DOHH2 (cell line): ENCODE measurements at regions not wholly inside any gene's neighbourhood (a gene's known extent, or its start where the extent isn't known, plus 50 kb on each side); places are given as distances from the start of the nearest gene placed in this dataset.
"Not testable (repeated sequence)": the region's sequence is repeated elsewhere in the genome, so short reads cannot be mapped to it uniquely, and the experiment has no call there.

Experiments
- EZH2phosphoT487 ChIP-seq: fragments of 200-600 bp; sonication (generic); IDR thresholded peaks from 2 replicates; pipeline ENCODE4 v1.6.1; 2017; ENCODE audit warnings: borderline replicate concordance, mild to moderate bottlenecking, antibody characterized with exemption, low read length, moderate library complexity, mixed read lengths
- TF ChIP-seq, protein P1 (sequence below): fragments of 200-600 bp; sonication (generic); IDR thresholded peaks from one replicate; pipeline ENCODE4 v1.5.1; 2014; ENCODE audit warnings: antibody characterized with exemption, mild to moderate bottlenecking, low read depth, low read length; ENCODE audit not compliant: poor library complexity, severe bottlenecking

DNA sequence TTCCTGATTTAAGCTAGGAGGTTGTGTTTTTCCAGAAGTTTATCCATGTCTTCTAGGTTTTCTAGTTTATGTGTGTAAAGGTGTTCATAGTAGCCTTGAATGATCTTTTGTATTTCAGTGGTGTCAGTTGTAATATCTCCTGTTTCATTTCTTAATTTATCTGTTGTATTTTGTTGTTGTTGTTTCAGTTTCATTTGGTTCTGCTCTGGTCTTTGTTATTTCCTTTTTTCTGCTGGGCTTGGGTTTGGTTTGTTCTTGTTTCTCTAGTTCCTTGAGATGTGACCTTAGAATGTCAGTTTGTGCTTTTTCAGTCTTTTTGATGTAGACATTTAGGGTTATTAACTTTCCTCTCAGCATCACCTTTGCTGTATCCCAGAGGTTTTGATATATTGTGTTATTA is 62.8 kb downstream of the SCP2D1 start:
- TF ChIP-seq, protein P1, sequence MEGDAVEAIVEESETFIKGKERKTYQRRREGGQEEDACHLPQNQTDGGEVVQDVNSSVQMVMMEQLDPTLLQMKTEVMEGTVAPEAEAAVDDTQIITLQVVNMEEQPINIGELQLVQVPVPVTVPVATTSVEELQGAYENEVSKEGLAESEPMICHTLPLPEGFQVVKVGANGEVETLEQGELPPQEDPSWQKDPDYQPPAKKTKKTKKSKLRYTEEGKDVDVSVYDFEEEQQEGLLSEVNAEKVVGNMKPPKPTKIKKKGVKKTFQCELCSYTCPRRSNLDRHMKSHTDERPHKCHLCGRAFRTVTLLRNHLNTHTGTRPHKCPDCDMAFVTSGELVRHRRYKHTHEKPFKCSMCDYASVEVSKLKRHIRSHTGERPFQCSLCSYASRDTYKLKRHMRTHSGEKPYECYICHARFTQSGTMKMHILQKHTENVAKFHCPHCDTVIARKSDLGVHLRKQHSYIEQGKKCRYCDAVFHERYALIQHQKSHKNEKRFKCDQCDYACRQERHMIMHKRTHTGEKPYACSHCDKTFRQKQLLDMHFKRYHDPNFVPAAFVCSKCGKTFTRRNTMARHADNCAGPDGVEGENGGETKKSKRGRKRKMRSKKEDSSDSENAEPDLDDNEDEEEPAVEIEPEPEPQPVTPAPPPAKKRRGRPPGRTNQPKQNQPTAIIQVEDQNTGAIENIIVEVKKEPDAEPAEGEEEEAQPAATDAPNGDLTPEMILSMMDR: not testable (repeated sequence)
- TF ChIP-seq EZH2phosphoT487: not testable (repeated sequence)
